HG02981 (cell line): ENCODE measurements at regions not wholly inside any gene's neighbourhood (a gene's known extent, or its start where the extent isn't known, plus 50 kb on each side); places are given as distances from the start of the nearest gene placed in this dataset.

ENCODE experiments used
- ATAC-seq: cut with Tn5 transposase; IDR thresholded peaks from one replicate; pipeline ENCODE4 v1.9.1; 2021; ENCODE audit warnings: mild to moderate bottlenecking, moderate library complexity; ENCODE audit not compliant: unreplicated experiment

GRCh38 chr6:126738146-126738545, 380.3 kb upstream of the RSPO3 start:
- ATAC-seq: no peak

DNA sequence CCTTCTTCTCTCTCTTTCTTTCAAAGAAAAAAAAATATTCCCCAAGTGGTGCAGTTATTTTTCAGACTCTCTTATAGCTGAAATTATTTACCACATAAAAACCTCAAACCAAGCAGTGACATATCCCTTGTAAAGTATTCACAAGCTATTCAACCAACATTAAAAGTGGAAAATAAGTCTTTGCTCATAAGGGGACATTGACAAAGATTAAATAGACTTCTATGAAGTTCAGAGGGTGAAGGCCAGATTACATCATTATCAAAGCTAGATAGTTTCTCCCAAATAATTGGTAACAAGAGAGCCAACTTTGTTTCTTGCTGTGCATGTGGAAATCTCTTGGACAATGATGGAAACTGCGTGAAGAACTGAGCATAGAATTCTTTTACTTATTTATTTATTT, 379.8 kb upstream of the RSPO3 start:
- ATAC-seq: no peak

GRCh38 chr6:126743076-126743475, 375.4 kb upstream of the RSPO3 start:
- ATAC-seq: no peak

DNA sequence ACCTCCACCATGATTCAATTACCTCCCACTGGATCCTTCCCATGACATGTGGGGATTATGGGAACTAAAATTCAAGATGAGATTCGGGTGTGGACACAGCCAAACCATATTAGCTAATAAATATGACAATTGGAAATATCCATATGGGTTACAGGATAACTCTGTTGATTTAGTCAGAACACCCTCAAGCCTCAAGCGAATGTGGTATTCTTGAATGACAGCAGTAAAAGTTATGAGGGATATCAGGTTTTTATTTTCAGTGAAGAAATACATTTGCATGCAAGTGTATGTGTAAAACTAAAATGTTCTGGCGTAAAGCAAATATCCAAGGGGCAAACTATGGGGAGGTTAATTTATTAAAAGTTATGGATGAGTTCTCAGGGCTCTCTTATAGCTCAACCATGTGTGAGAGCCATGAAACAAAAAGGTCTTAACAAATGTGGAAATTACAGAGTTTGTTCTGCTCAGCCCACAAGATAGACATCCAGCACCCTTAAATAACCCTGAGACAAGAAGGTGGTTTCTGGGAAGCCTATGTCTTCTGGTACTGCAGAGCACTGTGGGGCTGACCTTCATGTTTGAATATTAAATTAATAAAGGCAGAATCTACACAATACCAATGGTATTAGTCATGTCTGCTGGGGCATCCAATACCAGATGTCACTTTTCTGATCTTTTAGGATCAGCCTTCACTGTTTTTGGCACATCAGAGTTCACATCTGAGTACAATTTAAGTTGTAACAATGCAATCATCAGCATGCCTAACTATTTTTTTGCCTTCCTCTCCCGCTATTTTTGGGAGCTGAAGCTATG, 370.5 kb upstream of the RSPO3 start:
- no peak for ATAC-seq

- ATAC-seq: no peak
Observed at GRCh38 chr6:126753606-126754005, 364.9 kb upstream of the RSPO3 start.

DNA sequence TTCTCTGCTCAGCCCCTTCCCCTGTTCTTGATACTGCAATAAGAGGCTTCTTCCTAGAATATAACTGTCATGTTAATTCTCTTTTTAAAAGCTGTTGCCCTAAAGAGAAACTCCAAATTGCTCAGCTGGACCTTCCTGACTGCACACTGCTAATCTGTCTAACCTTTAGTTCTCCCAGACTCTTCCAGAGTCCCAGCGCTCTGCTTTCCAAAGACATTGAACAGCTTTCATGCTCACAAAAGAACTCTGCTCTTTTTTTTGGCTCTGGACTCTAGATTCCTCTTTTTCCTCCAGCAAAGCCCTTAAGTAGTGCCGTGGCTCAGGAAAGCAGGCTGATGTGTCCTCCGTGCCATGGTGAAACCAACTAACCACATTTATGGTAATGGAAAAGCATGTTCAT, 356.6 kb upstream of the RSPO3 start:
- ATAC-seq: no peak

GRCh38 chr6:126764104-126764503, 354.4 kb upstream of the RSPO3 start:
- no peak for ATAC-seq

DNA sequence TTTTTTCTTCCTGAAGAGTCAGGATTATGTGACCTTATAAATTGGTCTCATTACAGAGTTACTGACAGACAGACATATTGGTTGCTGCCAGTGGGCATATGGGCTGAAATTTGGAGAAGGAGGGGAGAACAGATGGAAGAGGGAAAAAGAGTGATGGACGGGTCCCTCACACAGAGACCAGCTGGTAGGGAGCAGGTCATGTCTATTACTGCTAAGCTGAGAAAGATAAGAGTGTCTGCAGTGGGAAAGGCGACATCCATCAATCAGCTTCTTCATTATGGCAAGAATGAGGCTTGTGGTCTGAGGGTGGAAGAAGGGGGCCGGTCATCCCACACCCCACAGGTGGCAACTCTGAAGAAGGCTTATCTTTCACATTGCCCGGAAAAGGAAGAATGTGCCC, 353.8 kb upstream of the RSPO3 start:
- ATAC-seq: no peak

- no peak for ATAC-seq
Observed at GRCh38 chr6:126766820-126767219, 351.7 kb upstream of the RSPO3 start.

GRCh38 chr6:126767711-126768110, 350.8 kb upstream of the RSPO3 start:
- ATAC-seq: no peak

- ATAC-seq: no peak
Observed at GRCh38 chr6:126770176-126770575, 348.3 kb upstream of the RSPO3 start.

DNA sequence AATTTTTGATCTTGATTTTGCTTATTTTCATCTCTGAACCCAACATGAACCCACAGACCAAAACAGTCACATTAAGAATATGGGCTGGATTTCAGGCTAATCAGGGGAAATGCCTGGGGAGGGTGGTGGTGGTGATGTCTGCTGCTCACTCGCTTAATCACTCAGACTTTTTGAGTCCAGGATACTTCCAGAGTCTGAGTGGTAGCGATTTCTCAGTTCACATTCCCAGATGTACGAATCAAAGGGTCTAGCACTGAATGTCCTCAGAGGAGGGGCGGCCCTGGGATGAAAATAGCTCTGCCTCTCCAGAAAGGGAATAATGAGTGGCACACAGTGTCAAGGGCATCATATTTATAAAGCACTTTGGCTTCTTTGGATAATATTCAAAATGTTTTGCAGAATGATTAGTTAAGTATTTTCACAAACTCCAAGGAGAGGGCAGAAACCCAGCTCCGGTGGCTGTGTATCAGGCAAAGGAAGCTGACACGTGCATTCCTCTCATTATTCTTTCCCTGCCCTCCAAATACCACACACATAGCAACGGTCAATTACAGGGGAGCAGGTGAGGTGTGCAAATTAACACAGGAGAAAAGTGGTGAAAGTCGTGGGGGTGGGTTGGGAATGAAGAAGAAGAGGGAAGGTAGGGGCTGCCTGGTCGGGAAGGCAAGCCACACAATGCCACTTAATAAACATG, 345.2 kb upstream of the RSPO3 start:
- no peak for ATAC-seq

- no peak for ATAC-seq
Observed at GRCh38 chr6:126779331-126779730, 339.1 kb upstream of the RSPO3 start.

DNA sequence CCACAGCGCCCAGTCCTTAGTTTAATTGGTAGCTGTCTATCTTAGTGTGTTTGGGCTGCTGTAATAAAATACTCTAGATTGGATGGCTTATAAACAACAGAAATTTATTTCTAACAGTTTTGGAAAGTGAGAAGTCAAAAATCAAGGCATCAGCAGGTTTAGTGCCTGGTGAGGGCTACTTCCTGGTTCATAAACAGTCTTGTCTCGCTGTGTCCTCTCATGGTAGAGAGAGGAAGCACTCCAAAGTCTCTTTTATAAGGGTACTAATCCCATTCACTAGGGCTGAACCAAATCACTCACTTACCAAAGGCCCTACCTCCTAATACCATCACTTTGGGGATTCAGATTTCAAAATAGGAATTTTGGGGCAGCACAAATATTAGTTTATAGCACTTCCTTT, 336.9 kb upstream of the RSPO3 start:
- ATAC-seq: no peak

GRCh38 chr6:126784161-126784790, 334.2 kb upstream of the RSPO3 start:
- ATAC-seq: no peak

- no peak for ATAC-seq
Observed at GRCh38 chr6:126786262-126786661, 332.2 kb upstream of the RSPO3 start.

DNA sequence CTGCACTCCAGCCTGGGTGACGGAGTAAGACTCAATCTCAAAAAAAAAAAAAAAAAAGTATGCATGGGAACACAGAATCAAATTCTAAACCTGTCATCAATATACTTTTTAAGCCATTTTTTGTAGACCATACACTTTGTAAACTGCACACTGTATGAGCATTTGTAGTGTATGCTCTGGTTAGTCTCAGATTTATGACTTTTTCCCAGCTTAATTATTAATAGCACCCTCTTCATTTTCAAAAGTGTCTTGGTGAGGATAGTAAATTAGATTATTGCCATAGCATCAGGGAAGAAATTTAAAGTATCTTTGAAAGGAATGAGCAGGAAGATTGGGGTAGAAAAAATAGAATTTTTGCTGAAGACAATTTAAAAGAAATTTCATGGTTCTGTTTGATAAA, 330.8 kb upstream of the RSPO3 start:
- ATAC-seq: no peak

GRCh38 chr6:126788861-126789365, 329.6 kb upstream of the RSPO3 start:
- ATAC-seq: no peak

GRCh38 chr6:126792340-126793085, 326.0 kb upstream of the RSPO3 start:
- ATAC-seq: no peak

DNA sequence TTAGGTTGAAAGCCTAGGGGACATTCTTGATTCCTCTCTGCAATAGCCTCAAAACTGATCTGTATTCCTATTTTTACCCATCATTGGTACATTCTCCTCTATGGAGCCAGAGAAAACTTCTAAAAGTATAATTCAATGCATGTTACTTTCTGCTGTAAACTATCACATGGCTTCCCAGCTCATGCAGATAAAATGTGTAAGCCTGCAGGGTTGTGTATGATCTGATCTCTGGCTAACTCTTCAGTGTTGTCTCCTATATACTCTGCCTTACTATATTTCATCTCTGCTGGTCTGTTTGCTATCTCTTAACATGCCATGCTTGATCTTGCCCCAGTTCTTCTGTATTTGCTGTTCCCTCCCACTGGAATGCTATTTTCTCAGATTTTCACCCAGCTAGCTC, 323.3 kb upstream of the RSPO3 start:
- no peak for ATAC-seq

DNA sequence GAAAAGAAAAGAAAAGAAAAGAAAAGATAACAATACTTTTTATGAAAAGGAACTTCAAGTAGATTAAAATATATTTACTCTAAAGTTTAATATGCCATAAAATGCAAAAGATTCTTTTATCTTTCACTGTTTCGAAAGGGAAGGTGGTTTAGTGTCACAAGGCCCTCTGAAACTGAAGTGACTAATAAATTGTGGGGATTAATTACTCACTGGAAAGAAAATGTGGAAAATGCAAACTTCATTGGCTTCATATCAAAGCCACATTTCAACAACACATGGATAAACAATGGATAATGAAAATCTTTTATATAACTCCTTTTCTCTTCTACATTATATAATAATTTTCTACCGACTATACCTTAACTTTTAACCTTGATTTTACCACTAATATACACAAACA, 320.5 kb upstream of the RSPO3 start:
- ATAC-seq: no peak
